ENCODE measurements at regions not wholly inside any gene's neighbourhood (a gene's known extent, or its start where the extent isn't known, plus 50 kb on each side); places are given as distances from the start of the nearest gene placed in this dataset.

DNA sequence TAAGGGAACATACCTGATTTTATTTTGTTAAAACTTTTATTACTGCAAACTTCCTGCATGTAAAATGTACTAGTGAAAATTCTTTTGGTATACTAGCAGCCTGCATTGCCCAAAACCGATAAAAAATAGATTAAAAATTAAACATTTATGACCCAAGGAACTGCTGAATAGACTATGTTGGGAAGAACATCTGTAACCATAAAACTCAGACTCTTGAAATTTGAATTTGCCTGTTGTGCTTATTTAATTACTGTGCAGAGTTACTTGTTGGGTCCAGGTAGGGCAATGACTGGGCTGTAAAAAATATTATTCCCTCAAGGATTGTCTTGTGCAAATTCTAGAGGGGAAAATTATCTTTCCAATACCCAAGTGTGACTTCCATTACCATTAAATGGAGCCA lies 193.5 kb upstream of the PITRM1 start:
- no peak for DNase-seq

DNA sequence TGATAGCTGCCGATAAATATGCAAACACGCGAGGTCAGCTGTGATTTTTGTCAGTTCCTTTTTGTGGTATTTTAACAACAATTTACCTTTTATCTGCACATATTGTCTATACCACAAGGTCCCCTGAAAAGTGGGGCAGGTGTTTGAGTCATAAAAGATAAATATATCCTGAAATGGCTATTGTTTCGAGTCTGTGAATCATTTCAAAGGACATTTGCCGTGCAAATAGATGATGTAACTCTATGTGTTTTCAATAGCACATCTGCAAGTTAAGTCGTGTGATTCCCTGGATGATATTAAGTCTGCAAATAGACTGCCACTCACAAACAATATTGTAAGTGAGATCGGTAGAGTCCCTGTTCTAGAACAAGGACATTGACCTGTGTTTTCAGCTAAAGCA lies 193.0 kb upstream of the PITRM1 start:
- no peak for DNase-seq

DNA sequence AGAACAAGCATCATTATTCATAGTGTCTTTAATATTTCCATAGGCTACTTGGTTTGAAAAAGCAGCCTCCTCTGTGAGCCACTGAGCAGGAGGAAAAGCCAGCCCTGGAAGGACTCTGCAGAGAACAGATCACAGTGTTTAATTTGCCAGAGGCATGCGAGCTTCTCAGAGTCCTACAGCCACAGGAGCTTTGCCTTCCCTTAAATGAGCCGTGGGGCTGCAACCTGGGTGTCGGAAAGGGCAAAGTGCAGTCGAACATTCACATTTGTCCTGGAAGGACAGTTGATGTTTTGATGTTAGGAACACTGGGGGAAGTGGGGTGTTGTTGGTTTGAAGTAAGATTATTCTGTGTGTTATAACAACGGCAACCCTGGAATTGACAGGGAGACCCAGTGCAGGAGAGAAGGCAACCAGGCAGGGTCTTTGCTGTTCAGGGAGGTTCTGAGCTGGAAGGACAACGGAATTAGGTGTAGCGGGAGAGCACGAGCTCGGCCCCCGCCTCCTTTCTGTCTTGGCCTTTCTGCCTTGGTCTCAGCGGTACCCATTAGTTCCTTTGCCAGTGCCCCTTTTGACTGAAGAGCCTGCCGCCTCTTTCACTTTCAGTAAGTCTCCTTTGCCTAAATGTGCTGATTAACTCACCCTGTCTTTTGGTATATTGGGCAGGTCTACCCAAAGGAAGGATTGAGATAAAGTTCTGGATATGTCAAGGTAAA lies 192.3 kb upstream of the PITRM1 start:
- DNase-seq, result no peak

GRCh38 chr10:3363311-3364045 lies 190.9 kb upstream of the PITRM1 start:
- no peak for DNase-seq

DNA sequence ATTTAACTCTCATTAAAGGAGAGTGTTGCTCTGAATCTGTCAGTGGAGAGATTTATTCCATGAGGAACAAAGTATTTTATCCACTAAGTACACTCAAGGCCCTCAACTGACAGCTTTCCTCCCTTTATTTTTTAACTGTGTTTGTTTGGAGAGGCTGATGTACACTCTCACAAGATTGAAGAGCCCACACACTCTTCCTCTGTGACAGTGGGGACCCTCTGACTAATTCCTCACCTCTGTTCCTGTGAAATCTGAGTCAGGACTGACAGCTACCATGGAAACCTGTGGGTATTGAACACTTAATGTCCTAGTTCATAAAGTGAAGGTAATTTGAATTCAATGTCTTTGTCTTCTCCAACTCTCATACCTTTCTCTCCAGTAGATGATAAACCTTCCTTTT lies 189.8 kb upstream of the PITRM1 start:
- no peak for DNase-seq

- DNase-seq, result no peak
These were observed 189.1 kb upstream of the PITRM1 start for GRCh38 chr10:3361640-3362039.

- peak; percentile 33 to 49 (median 41) for DNase-seq
These were observed 185.2 kb upstream of the PITRM1 start for GRCh38 chr10:3357737-3358136.

GRCh38 chr10:3355536-3355935 lies 183.0 kb upstream of the PITRM1 start:
- no peak for DNase-seq

DNA sequence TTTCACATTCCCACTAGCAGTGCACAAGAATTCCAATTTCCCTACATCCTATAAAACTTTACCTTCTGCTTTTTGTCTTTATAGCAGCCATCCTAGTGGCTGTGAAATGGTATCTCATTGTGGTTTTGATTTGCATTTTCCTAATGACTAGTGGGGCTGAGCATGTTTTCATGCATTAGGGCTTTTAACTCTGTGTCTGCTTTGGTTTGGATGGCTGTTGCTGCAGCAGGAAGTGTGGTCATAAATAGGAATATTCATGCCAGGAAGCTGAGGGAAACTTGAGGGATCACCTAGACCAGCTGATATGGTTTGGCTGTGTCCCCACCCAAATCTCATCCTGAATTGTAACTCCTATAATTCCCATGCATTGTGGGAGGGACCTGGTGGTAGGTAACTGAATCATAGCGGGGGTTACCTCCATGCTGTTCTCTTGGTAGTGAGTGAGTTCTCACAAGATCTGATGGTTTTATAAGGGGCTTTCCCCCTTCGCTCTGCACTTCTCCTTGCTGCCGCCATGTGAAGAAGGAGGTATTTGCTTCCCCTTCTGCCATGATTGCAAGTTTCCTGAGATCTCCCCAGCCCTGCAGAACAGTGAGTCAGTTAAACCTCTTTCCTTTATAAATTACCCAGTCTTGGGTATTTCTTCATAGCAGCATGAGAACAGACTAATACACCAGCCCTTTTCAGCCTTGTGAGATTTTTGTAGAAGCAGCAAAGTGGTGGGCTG lies 181.8 kb upstream of the PITRM1 start:
- peak; percentile 37 to 67 (median 57) for DNase-seq

DNA sequence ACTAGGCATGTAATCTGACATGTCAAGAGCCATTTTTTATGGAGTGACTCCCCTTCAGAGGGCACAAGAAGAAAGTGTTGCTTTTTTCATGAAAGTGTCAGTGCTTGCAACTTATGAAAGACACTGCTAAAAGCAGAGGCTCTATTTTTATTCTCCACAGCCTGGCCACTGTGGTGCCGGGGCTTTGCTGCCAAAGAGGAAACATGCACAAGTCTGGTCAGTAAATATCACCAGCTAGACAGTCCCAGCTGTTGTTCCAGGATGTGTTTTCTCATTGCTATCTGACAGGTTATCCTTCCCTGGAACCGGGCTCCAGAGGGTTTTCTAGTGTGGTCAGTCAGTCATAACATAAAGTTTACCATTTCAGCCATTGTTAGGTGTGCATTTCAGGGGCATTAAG lies 180.7 kb upstream of the PITRM1 start:
- no peak for DNase-seq

DNA sequence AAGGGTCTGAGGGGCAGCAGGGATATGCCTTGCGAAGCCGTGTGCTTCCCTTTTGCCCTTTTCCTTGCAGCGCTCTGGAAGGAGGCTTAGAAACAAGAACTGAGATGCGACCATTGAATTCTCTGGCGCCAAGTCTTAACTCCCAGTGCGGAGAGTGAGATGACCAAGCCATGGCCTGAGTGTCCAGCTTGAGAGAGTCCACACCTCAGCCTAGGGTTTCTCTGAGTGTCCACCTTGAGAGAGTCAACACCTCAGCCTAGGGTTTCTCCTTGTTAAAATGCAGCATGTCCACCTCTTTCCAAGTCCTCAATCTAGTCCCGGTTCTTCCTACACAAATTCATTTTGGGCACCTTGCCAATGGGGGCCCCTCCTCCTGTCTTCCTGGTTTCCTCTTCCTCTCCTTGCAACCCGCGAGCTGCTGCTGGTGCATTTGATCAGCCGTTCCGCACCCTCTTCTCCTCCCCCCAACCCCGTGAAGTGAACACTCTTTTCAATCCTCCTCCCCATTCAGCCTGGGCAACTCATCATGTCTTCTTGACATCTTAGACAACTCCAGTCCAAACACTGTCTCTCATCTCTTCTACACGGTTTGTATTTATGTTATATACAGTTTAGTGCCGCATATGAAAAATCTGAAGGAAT lies 178.2 kb upstream of the PITRM1 start:
- peak in 1 of 3 donors; percentile 31 for DNase-seq

- DNase-seq, result no peak
These were observed 177.6 kb upstream of the PITRM1 start for GRCh38 chr10:3350205-3350604.

DNA sequence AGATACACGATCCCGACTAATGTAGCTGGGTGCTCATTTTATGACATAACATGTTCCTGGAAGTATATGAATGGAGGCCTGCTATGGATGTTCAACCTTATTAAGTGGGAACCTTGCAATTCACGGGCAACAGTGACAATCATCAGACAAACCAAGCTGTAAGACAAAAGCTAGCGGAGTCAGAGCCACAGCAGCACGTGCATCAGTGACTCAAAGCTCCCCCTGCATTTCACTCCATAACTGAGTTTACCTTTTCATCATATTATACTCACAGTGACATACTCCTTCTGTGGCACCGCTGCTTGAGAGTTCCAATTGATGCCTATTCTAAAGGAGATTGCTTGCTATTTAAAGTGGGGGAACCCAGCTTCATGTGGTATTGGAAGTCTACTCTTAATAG lies 176.0 kb upstream of the PITRM1 start:
- DNase-seq, result no peak

DNA sequence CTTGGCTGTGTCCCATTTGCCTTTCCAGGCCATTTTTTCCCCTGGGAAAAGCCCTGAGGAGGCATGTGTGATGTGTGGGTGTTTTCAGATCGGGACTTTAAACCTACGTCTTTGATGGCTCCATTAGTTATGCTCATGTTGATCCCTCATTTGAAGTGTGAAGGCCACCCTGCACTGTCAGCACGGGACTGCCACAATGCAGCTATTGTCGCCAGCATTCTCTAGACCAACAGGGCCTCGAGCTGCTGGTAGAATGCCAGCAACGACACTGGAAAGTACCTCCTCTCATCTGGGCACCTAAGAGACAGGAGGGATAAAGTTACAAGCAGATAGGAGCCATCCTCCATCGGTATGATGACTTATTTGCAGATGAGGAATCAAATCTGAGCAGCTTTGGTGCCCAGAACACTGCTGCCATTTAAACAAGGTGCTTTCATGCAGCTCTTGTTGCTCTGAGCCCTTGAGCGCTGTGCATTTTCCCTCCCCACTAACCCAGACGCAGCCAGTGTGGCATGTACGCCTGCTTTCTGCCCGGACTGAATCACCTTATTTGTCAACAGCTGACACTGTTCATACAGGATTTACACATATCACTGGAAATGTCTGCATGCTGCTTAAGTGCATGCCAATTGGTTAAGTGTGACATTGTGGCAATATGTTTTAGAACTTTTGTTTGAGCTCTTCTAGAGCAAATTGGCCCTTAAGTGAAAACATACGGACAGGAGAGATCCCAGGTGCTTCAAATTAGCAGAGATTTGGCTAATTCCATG lies 175.0 kb upstream of the PITRM1 start:
- no peak for DNase-seq

GRCh38 chr10:3346851-3347250 lies 174.3 kb upstream of the PITRM1 start:
- DNase-seq, result no peak

DNA sequence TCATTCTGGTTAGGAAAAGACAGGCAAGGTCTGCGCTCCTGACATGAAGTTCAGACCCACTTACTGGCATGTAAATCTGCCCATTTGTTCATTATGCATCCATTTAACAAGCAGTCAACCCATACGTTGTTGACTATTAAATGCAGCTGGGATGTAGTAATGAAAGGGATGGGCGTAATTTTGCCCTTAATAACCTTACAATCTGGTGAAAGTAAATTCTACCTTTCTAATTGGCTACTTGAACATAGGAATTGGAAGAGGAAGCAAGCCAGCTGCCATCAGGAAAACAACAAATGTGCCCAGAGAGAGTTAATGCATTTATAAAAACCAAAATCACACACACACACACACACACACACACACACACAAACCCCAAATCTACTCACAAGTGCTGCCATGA lies 170.2 kb upstream of the PITRM1 start:
- no peak for DNase-seq

GRCh38 chr10:3340127-3340730 lies 167.6 kb upstream of the PITRM1 start:
- no peak for DNase-seq

GRCh38 chr10:3339531-3339950 lies 167.0 kb upstream of the PITRM1 start:
- DNase-seq, result peak; percentile 32 to 58 (median 36)

- no peak for DNase-seq
These were observed 166.5 kb upstream of the PITRM1 start for GRCh38 chr10:3339121-3339520.

DNA sequence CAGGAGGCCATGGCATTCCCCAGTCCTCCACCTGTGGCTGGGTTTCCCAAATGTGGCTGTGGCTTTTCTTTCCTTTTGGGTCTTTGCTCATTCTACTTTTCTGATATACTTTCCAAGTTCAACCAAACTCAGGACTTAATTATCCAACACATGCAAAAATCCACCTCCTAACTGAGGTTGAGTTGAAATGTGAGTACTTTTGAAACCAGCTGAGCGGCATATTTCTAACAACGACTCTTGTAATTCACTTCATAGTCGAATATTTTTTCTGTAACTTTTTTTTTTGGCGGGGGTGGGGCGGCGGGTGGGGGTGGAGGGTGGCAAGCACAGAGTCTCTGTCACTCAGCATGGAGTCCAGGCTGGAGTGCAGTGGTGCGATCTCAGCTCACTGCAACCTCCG lies 165.2 kb upstream of the PITRM1 start:
- no peak for DNase-seq

DNA sequence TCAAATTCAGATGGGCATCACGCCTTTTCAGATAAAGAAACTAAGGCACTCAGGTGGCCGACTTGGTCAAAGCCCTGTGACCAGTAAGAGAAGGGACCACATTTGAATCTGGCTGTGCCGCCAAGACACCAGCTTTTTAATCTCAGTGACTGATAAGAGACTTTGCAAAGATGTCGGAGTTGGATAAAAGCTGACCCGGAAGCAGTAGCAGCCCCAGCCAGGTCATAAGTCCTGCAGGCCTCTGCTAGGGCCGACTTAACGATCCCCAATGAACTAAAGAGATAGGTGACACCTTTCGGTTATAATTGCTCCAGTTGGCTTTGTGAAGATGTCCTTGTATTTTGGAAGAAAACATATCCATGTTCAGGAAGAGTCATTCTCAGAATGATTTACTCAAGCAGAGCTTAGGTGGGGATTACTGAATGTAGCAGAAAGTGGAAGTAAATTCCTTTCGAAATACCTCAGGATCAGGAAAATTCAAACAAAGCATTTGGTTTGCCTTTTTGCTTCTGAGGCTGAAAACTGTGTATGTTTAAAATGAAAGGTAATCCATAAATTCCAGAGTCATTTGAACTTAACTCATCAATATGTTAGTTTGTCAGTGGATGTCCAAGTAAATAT lies 164.2 kb upstream of the PITRM1 start:
- no peak for DNase-seq

DNA sequence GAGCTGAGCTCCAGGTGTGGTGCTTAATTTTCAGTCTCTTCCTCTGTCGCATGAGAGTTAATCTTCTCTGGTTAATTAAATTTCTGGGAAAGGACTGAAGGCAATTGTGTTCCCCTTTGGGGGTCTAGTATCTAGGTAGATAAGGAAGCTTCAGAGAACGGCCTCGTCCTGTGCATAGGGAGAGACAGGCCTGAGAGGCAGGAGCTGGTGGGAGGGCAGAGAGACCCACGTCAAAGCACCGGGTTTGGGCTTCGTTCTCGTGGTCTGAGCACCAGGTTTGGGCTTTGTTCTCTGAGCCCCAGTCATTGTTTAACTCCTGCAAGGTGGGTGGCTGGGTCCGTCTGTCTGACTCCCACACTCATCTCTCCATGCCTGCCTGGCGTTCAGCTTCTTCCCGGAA lies 160.8 kb upstream of the PITRM1 start:
- DNase-seq, result no peak

Measured in suppressor macrophage treated with lipopolysaccharide for 1 hour (primary cell).